Stimulated activated CD4-positive, alpha-beta T cell treated with anti-CD3 and anti-CD28 coated beads, Interleukin-2, amount 100 ng/mL, for 48 hours (primary cell): ENCODE measurements at regions not wholly inside any gene's neighbourhood (a gene's known extent, or its start where the extent isn't known, plus 50 kb on each side); places are given as distances from the start of the nearest gene placed in this dataset.
"Not testable (repeated sequence)": the region's sequence is repeated elsewhere in the genome, so short reads cannot be mapped to it uniquely, and the experiment has no call there.

Experiments
- DNase-seq, 2 donors: peaks; one replicate each; pipeline ENCODE4 v3.0.0-alpha.2; 2020

GRCh38 chr6:4280707-4281106, 145.3 kb upstream of the ECI2 start:
- no peak for DNase-seq

GRCh38 chr6:4280031-4280430, 144.7 kb upstream of the ECI2 start:
- DNase-seq, result no peak

GRCh38 chr6:4274382-4275082, 139.2 kb upstream of the ECI2 start:
- DNase-seq, result no peak

- no peak for DNase-seq
These were observed 137.6 kb upstream of the ECI2 start for GRCh38 chr6:4272996-4273395.

GRCh38 chr6:4271761-4272470, 136.5 kb upstream of the ECI2 start:
- DNase-seq, result no peak

GRCh38 chr6:4270776-4271175, 135.4 kb upstream of the ECI2 start:
- DNase-seq, result no peak

- no peak for DNase-seq
These were observed 134.6 kb upstream of the ECI2 start for GRCh38 chr6:4270001-4270400.

- no peak for DNase-seq
These were observed 132.8 kb upstream of the ECI2 start for GRCh38 chr6:4268171-4268570.

GRCh38 chr6:4265740-4266139, 130.4 kb upstream of the ECI2 start:
- DNase-seq, result no peak

- DNase-seq, result no peak
These were observed 129.2 kb upstream of the ECI2 start for GRCh38 chr6:4264601-4265000.

GRCh38 chr6:4264081-4264480, 128.7 kb upstream of the ECI2 start:
- DNase-seq, result no peak

GRCh38 chr6:4262526-4262925, 127.2 kb upstream of the ECI2 start:
- DNase-seq, result no peak

- DNase-seq, result no peak
These were observed 124.0 kb upstream of the ECI2 start for GRCh38 chr6:4259391-4259790.

GRCh38 chr6:4258733-4259132, 123.4 kb upstream of the ECI2 start:
- no peak for DNase-seq

GRCh38 chr6:4256969-4257368, 121.6 kb upstream of the ECI2 start:
- no peak for DNase-seq

GRCh38 chr6:4253604-4254231, 118.3 kb upstream of the ECI2 start:
- DNase-seq, result no peak

GRCh38 chr6:4252445-4252844, 117.1 kb upstream of the ECI2 start:
- DNase-seq, result not testable (repeated sequence)

- no peak for DNase-seq
These were observed 115.3 kb upstream of the ECI2 start for GRCh38 chr6:4250645-4251044.

- DNase-seq, result not testable (repeated sequence)
These were observed 108.5 kb upstream of the ECI2 start for GRCh38 chr6:4243832-4244231.

- no peak for DNase-seq
These were observed 107.9 kb upstream of the ECI2 start for GRCh38 chr6:4243237-4243636.

- no peak for DNase-seq
These were observed 107.2 kb upstream of the ECI2 start for GRCh38 chr6:4242601-4243000.

GRCh38 chr6:4240148-4240547, 104.8 kb upstream of the ECI2 start:
- DNase-seq, result no peak

- DNase-seq, result no peak
These were observed 89.9 kb upstream of the ECI2 start for GRCh38 chr6:4225161-4225872.
